Fibroblast of skin of back (primary cell): ENCODE measurements at regions not wholly inside any gene's neighbourhood (a gene's known extent, or its start where the extent isn't known, plus 50 kb on each side); places are given as distances from the start of the nearest gene placed in this dataset.
"Not testable (repeated sequence)": the region's sequence is repeated elsewhere in the genome, so short reads cannot be mapped to it uniquely, and the experiment has no call there.

Experiments used
- DNase-seq: peaks from one replicate; pipeline ENCODE4 v3.0.0-alpha.2; 2013

- DNase-seq = peak; percentile 72
Measured at GRCh38 chr4:141346144-141346543, 125.4 kb downstream of the ZNF330 start.

GRCh38 chr4:141347684-141348083 is 127.0 kb downstream of the ZNF330 start:
- DNase-seq = no peak

GRCh38 chr4:141348125-141348524 is 127.4 kb downstream of the ZNF330 start:
- DNase-seq = no peak

- DNase-seq = no peak
Measured at GRCh38 chr4:141348573-141348972, 127.9 kb downstream of the ZNF330 start.

- no peak for DNase-seq
Measured at GRCh38 chr4:141349236-141349635, 128.5 kb downstream of the ZNF330 start.

GRCh38 chr4:141350122-141350905 is 129.6 kb downstream of the ZNF330 start:
- DNase-seq = peak; percentile 88

- no peak for DNase-seq
Measured at GRCh38 chr4:141352331-141352730, 131.6 kb downstream of the ZNF330 start.

GRCh38 chr4:141352909-141353525 is 132.3 kb downstream of the ZNF330 start:
- DNase-seq = peak; percentile 86

- DNase-seq = no peak
Measured at GRCh38 chr4:141356321-141356962, 135.7 kb downstream of the ZNF330 start.

GRCh38 chr4:141356963-141357335 is 136.3 kb downstream of the ZNF330 start:
- DNase-seq = no peak

GRCh38 chr4:141368241-141368640 is 147.5 kb downstream of the ZNF330 start:
- not testable (repeated sequence) for DNase-seq

GRCh38 chr4:141371206-141371605 is 150.5 kb downstream of the ZNF330 start:
- no peak for DNase-seq

- DNase-seq = peak; percentile 91
Measured at GRCh38 chr4:141375855-141376254, 155.2 kb downstream of the ZNF330 start.

GRCh38 chr4:141376769-141377168 is 156.1 kb downstream of the ZNF330 start:
- DNase-seq = no peak

GRCh38 chr4:141387299-141387698 is 166.6 kb downstream of the ZNF330 start:
- DNase-seq = no peak

GRCh38 chr4:141388481-141388880 is 167.8 kb downstream of the ZNF330 start:
- DNase-seq = peak; percentile 63

GRCh38 chr4:141389649-141390048 is 169.0 kb downstream of the ZNF330 start:
- no peak for DNase-seq

- no peak for DNase-seq
Measured at GRCh38 chr4:141390571-141390970, 169.9 kb downstream of the ZNF330 start.

GRCh38 chr4:141391293-141391692 is 170.6 kb downstream of the ZNF330 start:
- no peak for DNase-seq

- DNase-seq = no peak
Measured at GRCh38 chr4:141391771-141392170, 171.1 kb downstream of the ZNF330 start.

- no peak for DNase-seq
Measured at GRCh38 chr4:141395246-141395830, 174.6 kb downstream of the ZNF330 start.

GRCh38 chr4:141395919-141396318 is 175.2 kb downstream of the ZNF330 start:
- no peak for DNase-seq

GRCh38 chr4:141402712-141403111 is 182.0 kb downstream of the ZNF330 start:
- DNase-seq = no peak
